Sciatic nerve (tissue), 2 donors: ENCODE measurements at regions not wholly inside any gene's neighbourhood (a gene's known extent, or its start where the extent isn't known, plus 50 kb on each side); places are given as distances from the start of the nearest gene placed in this dataset.

Experiments used
- ATAC-seq: fragments of 200-7000 bp; cut with Tn5 transposase; one replicate; pipeline ENCODE4 v1.9.1; 2020; ENCODE audit warnings: mild to moderate bottlenecking, moderate library complexity
- DNase-seq: peaks from one replicate; pipeline ENCODE4 v3.0.0-alpha.2; 2020; ENCODE audit warnings: low spot score
- intact Hi-C: fragments of 100-400 bp; cut with DNase I; formaldehyde crosslinking; loops from one replicate; pipeline ENCODE4 v1.14.2; 2022
- donor health status: DM: no; HTN: no; CAD: no.
- donor health status: DM: no; HTN: no; CAD: no.

DNA sequence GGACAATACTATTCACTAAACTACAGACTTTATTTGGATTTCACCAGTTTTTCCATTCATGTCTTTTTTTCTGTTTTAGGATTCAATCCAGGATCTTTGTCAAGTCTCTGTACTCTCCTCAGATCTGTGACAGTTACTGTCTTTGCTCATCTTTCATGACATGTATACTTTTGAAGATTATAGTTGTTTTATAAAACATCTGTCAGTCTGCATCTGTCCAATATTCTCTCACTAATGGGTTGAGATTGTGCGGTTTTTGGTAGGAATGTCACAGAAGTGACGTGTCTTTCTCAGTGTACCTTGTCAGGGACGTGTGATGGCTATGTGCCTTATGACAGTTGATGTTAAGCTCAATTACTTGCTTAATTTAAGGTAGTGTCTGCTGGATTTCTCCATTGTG, 124.9 kb upstream of the TPK1 start:
- DNase-seq (no peak), ATAC-seq (no peak)
- intact Hi-C loops: no loop called here

DNA sequence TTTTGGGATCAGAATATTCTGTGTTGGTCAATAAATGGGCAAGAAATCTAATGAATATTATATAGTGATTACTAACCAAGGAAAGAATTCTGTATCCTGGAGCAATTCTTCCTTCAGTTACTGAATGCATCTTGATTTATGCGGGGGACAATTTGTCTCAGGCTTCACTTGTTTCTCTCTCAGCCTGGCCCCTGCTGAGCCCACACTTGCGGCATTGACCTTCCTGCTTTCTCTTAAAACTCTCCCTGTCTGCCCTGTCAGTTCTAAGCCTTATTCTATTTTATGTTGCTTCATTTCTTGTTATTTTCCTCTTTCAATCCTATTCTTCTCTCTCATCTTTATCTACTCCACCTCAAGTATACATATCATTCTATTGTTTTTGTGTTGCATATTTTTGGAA, 122.1 kb upstream of the TPK1 start:
- DNase-seq (no peak), ATAC-seq (no peak)
- intact Hi-C loops: no loop called here

GRCh38 chr7:144955422-144955821, 119.6 kb upstream of the TPK1 start:
- DNase-seq (no peak), ATAC-seq (no peak)
- intact Hi-C loops: no loop called here

GRCh38 chr7:144941127-144941526, 105.3 kb upstream of the TPK1 start:
- no peak for DNase-seq
- no peak for ATAC-seq
- intact Hi-C loops: no loop called here

- intact Hi-C loops: no loop called here
- no peak for DNase-seq
- no peak for ATAC-seq
Measured at GRCh38 chr7:144937199-144937598, 101.3 kb upstream of the TPK1 start.

- DNase-seq (no peak), ATAC-seq (no peak)
- intact Hi-C loops: no loop called here
Measured at GRCh38 chr7:144936314-144936713, 100.5 kb upstream of the TPK1 start.

DNA sequence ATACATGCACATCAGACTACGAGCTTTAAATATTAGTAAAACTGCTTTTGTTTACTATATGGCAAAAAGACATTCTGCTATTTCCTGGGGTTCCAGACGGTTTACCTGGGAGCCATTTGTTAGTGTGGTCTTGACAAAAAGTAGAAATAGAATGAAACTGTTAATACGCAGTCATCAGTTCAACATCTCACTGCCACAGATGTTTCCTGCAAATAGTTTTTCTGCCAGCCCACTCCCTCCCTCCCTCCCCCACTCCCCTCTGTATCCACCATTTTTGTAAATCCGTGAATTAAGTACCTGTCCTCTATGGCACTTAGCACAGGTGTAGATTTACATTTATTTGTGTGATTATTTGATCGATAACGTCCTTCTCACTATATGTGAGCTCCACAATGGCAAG, 74.6 kb upstream of the TPK1 start:
- no peak for DNase-seq
- no peak for ATAC-seq
- intact Hi-C loops: no loop called here

- no peak for DNase-seq
- ATAC-seq: no peak
- intact Hi-C loops: no loop called here
Measured at GRCh38 chr7:144908943-144909556, 73.2 kb upstream of the TPK1 start.

GRCh38 chr7:144908324-144908723, 72.5 kb upstream of the TPK1 start:
- ATAC-seq (no peak), DNase-seq (no peak)
- intact Hi-C loops: no loop called here

DNA sequence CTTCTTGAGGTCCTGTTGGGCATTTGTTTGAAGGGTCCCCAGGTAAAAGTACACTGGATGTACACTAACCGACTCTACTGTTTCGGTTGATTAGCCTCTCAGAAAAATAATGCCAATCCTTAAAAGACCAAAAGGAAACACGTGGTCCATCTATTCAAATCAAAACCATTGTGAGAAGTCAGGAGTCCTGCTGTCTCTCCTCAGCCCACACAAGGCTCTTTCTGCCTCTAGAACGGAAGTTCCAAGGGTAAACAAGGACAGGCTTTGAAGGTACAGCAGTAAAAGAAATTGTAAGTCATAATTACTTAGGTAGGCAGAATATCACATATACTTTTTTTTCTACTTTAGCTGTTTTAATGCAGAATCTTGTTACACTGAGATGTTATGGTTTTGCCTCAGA, 71.7 kb upstream of the TPK1 start:
- DNase-seq (no peak), ATAC-seq (no peak)
- intact Hi-C loops: no loop called here

DNA sequence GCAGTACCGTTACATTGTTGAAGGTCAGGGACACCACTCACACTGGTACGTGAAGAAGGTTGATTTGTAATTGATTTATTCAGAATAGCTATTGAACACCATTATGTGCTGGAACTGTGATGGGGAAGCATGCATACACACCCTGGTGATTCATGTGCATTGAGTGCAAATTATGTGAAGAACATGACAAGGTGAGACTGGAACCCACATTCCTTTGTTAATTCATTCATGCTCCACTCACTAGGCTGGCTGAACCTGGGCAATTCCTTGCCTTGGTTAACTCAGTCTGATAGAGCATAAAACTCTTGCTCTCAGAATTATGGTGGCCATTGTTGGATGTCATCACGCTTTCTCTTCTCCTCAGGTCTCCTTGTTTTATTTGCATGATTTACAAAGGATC, 67.3 kb upstream of the TPK1 start:
- no peak for ATAC-seq
- no peak for DNase-seq
- intact Hi-C loops: no loop called here

GRCh38 chr7:144892761-144893160, 56.9 kb upstream of the TPK1 start:
- no peak for DNase-seq
- ATAC-seq: no peak
- intact Hi-C loops: no loop called here
